Activated naive CD8-positive, alpha-beta T cell treated with anti-CD3 and anti-CD28 coated beads, Interleukin-2, amount 10 ng/mL, durations not matched to agents 7 days and 5 days (primary cell): ENCODE measurements at regions not wholly inside any gene's neighbourhood (a gene's known extent, or its start where the extent isn't known, plus 50 kb on each side); places are given as distances from the start of the nearest gene placed in this dataset.

Source experiments
- ATAC-seq: fragments of 150-1000 bp; cut with Tn5 transposase; one replicate; pipeline ENCODE4 v1.10.0; 2021; ENCODE audit warnings: low read depth, moderate library complexity
- POLR2A ChIA-PET: fragments of 350-600 bp; sonication (Branson Sonifier 250); formaldehyde crosslinking; loops from one replicate; lab custom pipeline; 2021; ENCODE audit warnings: antibody characterized with exemption; lab: Charles Lee
- DNase-seq: peaks from one replicate; pipeline ENCODE4 v3.0.0; 2021
- H3K27ac Mint-ChIP-seq: one replicate; pipeline ENCODE4 v1.8.0; 2022; ENCODE audit warnings: mild to moderate bottlenecking, mixed read lengths
- H3K27me3 Mint-ChIP-seq: one replicate; pipeline ENCODE4 v1.8.0; 2022; ENCODE audit warnings: mild to moderate bottlenecking, moderate library complexity, mixed read lengths
- H3K36me3 Mint-ChIP-seq: one replicate; pipeline ENCODE4 v1.8.0; 2021; ENCODE audit warnings: mild to moderate bottlenecking, mixed read lengths
- H3K4me1 Mint-ChIP-seq: one replicate; pipeline ENCODE4 v1.8.0; 2021; ENCODE audit warnings: mixed read lengths
- H3K4me3 Mint-ChIP-seq: one replicate; pipeline ENCODE4 v1.8.0; 2022; ENCODE audit warnings: mild to moderate bottlenecking, moderate library complexity, mixed read lengths
- H3K9me3 Mint-ChIP-seq: one replicate; pipeline ENCODE4 v1.8.0; 2021; ENCODE audit warnings: mixed read lengths

DNA sequence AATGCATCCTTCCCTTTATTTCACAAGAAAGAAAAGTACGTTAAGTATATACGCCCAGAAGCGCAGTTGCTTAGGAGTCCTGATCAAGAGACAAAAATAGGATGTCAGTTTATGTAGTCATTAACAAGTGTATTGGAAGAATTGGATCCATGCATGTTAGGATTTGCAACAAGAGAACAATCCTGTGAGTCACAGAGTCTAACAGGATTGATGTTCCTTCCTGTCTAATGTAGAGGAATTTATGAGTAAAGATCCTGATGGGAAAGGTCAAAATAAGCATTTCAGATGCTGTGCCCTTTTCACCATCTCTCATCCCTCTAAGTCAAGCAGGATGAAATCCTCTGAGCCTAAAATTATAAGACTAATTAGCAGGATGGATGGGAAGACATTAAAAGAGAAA lies 406.0 kb upstream of the GRIA1 start:
- H3K4me1 Mint-ChIP-seq = no peaks in the 10 kb centered on the region
- H3K27ac Mint-ChIP-seq = no peak overlapping the region
- peaks cover 1% of the 10 kb centered on the region for H3K9me3 Mint-ChIP-seq
- no peaks in the 10 kb centered on the region for H3K36me3 Mint-ChIP-seq
- no peak for DNase-seq
- no peak for ATAC-seq
- no peaks in the 10 kb centered on the region for H3K27me3 Mint-ChIP-seq
- H3K4me3 Mint-ChIP-seq = no peak overlapping the region
- POLR2A ChIA-PET = no interaction called here

- POLR2A ChIA-PET = no interaction called here
- H3K27ac Mint-ChIP-seq = no peak overlapping the region
- H3K36me3 Mint-ChIP-seq = no peaks in the 10 kb centered on the region
- DNase-seq = no peak
- H3K9me3 Mint-ChIP-seq = no peaks in the 10 kb centered on the region
- no peak overlapping the region for H3K4me3 Mint-ChIP-seq
- no peaks in the 10 kb centered on the region for H3K27me3 Mint-ChIP-seq
- no peak for ATAC-seq
- H3K4me1 Mint-ChIP-seq = no peaks in the 10 kb centered on the region
Measured at GRCh38 chr5:153086486-153086885, 404.0 kb upstream of the GRIA1 start.

DNA sequence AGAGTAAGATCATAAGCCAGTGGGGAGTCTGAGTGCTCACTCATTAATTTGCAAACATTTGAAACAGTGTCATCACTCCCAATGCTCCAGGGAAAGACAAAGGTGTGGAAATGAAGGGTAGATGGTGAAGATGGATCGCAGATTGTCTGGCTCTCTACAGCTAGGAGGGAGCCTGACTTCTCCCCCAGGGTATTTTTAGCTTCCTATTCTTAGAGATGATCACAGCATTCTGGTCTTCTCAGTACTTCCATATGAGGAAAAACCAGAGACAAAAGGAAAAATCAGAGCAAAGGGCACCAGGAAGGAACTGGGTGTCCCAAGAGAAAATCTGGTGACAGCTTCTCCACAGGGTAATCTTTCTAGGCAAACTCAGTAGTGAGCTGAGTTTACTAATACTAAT lies 401.9 kb upstream of the GRIA1 start:
- no peak for ATAC-seq
- no peak overlapping the region for H3K4me3 Mint-ChIP-seq
- DNase-seq = no peak
- peaks cover 3% of the 10 kb centered on the region for H3K4me1 Mint-ChIP-seq
- H3K36me3 Mint-ChIP-seq = no peaks in the 10 kb centered on the region
- no peak overlapping the region for H3K27ac Mint-ChIP-seq
- H3K27me3 Mint-ChIP-seq = peaks cover 3% of the 10 kb centered on the region
- POLR2A ChIA-PET = no interaction called here
- H3K9me3 Mint-ChIP-seq = peaks cover 1% of the 10 kb centered on the region

GRCh38 chr5:153094333-153094732 lies 396.1 kb upstream of the GRIA1 start:
- Mint-ChIP-seq H3K27me3 (peaks cover 3% of the 10 kb centered on the region), H3K9me3 (peaks cover 3% of the 10 kb centered on the region), H3K36me3 (no peaks in the 10 kb centered on the region), H3K4me1 (peaks cover 3% of the 10 kb centered on the region), H3K27ac (no peak overlapping the region), H3K4me3 (no peak overlapping the region)
- no peak for ATAC-seq
- DNase-seq = no peak
- POLR2A ChIA-PET = no interaction called here

- peaks cover 3% of the 10 kb centered on the region for H3K4me1 Mint-ChIP-seq
- POLR2A ChIA-PET = no interaction called here
- H3K4me3 Mint-ChIP-seq = no peak overlapping the region
- no peak overlapping the region for H3K27ac Mint-ChIP-seq
- peaks cover 3% of the 10 kb centered on the region for H3K27me3 Mint-ChIP-seq
- H3K36me3 Mint-ChIP-seq = no peaks in the 10 kb centered on the region
- ATAC-seq (no peak), DNase-seq (no peak)
- H3K9me3 Mint-ChIP-seq = peaks cover 3% of the 10 kb centered on the region
Measured at GRCh38 chr5:153096381-153096780, 394.1 kb upstream of the GRIA1 start.

DNA sequence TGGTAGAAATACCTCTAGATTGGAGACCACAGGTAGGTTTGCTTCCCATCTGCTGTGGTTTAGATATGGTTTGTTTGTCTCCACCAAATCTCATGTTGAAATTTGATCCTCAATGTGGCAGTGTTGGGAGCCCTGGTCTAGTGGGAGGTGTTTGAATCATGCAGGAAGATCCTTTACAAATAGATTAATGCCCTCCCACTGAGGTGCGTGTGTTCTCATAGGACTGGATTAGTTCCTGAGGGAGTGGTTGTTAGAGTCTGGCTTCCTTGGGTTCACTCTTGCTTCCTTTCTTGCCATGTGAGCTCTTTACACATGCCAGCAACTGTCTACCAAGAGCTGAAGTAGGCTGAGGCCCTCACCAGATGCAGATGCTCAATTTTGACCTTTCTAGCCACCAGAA lies 391.1 kb upstream of the GRIA1 start:
- ATAC-seq = no peak
- POLR2A ChIA-PET = no interaction called here
- Mint-ChIP-seq H3K27ac (no peak overlapping the region), H3K4me3 (no peak overlapping the region), H3K27me3 (no peaks in the 10 kb centered on the region), H3K4me1 (no peaks in the 10 kb centered on the region), H3K9me3 (peaks cover 2% of the 10 kb centered on the region), H3K36me3 (no peaks in the 10 kb centered on the region)
- no peak for DNase-seq

GRCh38 chr5:153101235-153102180 lies 389.0 kb upstream of the GRIA1 start:
- no peaks in the 10 kb centered on the region for H3K27me3 Mint-ChIP-seq
- POLR2A ChIA-PET = no interaction called here

GRCh38 chr5:153116916-153117315 lies 373.6 kb upstream of the GRIA1 start:
- ATAC-seq (no peak), DNase-seq (no peak)
- Mint-ChIP-seq H3K27me3 (no peaks in the 10 kb centered on the region), H3K9me3 (no peaks in the 10 kb centered on the region), H3K27ac (no peak overlapping the region), H3K4me1 (no peaks in the 10 kb centered on the region), H3K4me3 (no peak overlapping the region), H3K36me3 (no peaks in the 10 kb centered on the region)
- POLR2A ChIA-PET = no interaction called here

More at GRCh38 chr5:153101235-153102180, 389.0 kb upstream of the GRIA1 start:
- Mint-ChIP-seq H3K9me3 (no peaks in the 10 kb centered on the region), H3K4me1 (no peaks in the 10 kb centered on the region), H3K4me3 (no peak overlapping the region), H3K36me3 (no peaks in the 10 kb centered on the region), H3K27ac (no peak overlapping the region)
- no peak for ATAC-seq
- DNase-seq = no peak

DNA sequence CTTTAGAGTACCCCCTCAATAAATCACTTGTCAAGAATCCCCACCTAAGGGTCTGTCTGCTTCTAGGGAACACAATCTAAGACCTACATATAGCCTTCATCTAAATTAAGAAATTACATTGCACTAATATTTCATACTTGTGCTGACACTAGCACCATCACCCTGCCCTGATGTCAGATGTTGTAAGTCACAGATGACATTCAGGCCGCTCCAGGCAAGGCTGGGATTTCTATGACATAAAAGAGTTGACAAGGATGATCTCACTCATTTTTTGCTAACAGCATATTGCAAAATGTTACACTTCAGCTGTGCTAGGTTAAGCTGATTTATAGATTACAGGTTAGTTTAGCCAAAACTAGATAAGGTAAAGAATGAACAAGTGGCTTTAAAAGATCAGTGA lies 372.5 kb upstream of the GRIA1 start:
- Mint-ChIP-seq H3K27ac (no peak overlapping the region), H3K4me1 (no peaks in the 10 kb centered on the region), H3K9me3 (no peaks in the 10 kb centered on the region), H3K36me3 (no peaks in the 10 kb centered on the region), H3K4me3 (no peak overlapping the region), H3K27me3 (no peaks in the 10 kb centered on the region)
- POLR2A ChIA-PET = no interaction called here
- DNase-seq (no peak), ATAC-seq (no peak)

DNA sequence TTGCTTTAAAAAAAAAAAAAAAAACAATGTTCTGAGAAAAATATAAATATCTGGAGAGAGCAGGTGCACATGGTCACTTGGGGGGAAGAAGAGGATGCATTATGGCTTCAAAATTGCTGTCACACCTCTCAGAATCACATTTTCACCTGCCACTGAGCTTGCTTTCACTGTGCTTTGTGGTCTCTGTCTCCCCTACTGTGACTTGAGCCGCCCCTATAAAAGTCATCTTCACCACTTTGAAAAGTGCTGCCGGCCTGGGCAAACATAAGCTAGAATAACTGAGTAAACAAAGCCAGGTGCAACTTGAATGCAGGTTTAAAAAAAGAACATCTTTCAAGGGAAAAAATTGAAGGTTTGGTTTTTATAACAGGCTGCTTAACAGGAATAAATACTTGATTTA lies 368.1 kb upstream of the GRIA1 start:
- H3K4me3 Mint-ChIP-seq = no peak overlapping the region
- no peaks in the 10 kb centered on the region for H3K9me3 Mint-ChIP-seq
- H3K36me3 Mint-ChIP-seq = no peaks in the 10 kb centered on the region
- H3K27me3 Mint-ChIP-seq = no peaks in the 10 kb centered on the region
- ATAC-seq (no peak), DNase-seq (no peak)
- H3K4me1 Mint-ChIP-seq = no peaks in the 10 kb centered on the region
- no peak overlapping the region for H3K27ac Mint-ChIP-seq
- POLR2A ChIA-PET = no interaction called here

GRCh38 chr5:153130296-153130695 lies 360.2 kb upstream of the GRIA1 start:
- no peak overlapping the region for H3K27ac Mint-ChIP-seq
- no peaks in the 10 kb centered on the region for H3K27me3 Mint-ChIP-seq
- H3K4me3 Mint-ChIP-seq = no peak overlapping the region
- POLR2A ChIA-PET = no interaction called here
- H3K36me3 Mint-ChIP-seq = no peaks in the 10 kb centered on the region
- DNase-seq = no peak
- no peak for ATAC-seq
- no peaks in the 10 kb centered on the region for H3K4me1 Mint-ChIP-seq
- H3K9me3 Mint-ChIP-seq = no peaks in the 10 kb centered on the region

DNA sequence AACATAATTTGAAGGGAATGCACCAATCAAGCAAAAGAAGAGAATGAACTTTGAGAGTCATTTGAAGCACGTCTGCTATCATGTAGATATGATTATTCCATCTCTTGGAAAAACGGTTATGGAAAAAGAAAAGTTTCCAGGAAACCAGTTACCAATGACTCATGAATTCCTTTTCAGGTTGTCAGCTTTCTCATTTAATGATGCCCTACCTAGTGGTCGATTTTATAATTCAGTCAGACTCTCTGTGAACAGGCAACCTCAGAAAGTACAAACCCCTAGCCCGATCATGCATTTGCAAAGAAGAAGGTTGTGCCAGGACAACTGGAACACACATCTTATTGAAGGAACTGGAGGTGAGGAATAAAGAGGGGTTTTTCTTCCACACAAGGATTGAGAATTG lies 355.1 kb upstream of the GRIA1 start:
- Mint-ChIP-seq H3K4me3 (no peak overlapping the region), H3K4me1 (no peaks in the 10 kb centered on the region), H3K27me3 (no peaks in the 10 kb centered on the region), H3K9me3 (no peaks in the 10 kb centered on the region), H3K27ac (no peak overlapping the region), H3K36me3 (no peaks in the 10 kb centered on the region)
- POLR2A ChIA-PET = no interaction called here
- ATAC-seq (no peak), DNase-seq (no peak)

DNA sequence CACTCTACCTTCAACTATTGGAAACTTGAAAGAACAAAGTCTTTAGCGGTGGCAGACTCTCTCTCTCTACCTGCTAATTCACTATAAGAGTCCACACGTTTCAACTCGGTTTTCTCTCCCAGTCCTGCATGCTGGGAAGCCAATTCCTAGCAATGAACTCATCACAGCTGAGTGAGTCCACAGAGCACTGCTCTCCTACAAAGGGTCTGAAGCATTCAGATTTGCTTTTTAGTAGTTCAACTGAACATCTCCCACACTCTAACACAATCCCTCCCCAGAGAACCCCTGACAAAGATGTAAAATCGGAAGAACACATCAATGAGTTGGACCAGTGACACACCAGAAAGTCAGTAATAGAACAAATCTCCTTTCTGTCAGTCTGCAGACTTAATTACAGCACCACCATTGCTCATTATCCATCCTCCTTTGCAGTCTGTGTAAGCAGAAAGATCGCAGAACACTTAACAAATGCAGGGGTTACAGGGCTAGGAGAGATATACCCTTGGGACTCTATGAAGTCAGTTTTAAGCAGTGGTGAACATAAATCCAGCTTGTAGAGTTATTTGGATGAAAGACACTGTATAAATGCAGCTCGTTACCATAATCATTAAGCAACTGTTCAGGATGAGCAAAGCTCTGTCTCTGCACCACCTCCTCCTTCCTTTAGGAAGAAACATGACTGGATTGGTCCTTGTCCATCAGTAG lies 353.4 kb upstream of the GRIA1 start:
- no peak for ATAC-seq
- no peaks in the 10 kb centered on the region for H3K4me1 Mint-ChIP-seq
- no peak overlapping the region for H3K27ac Mint-ChIP-seq
- H3K27me3 Mint-ChIP-seq = no peaks in the 10 kb centered on the region
- no peak for DNase-seq
- POLR2A ChIA-PET = no interaction called here
- H3K9me3 Mint-ChIP-seq = no peaks in the 10 kb centered on the region
- no peak overlapping the region for H3K4me3 Mint-ChIP-seq
- no peaks in the 10 kb centered on the region for H3K36me3 Mint-ChIP-seq
